Muscle layer of duodenum (tissue), 2 donors: ENCODE measurements at regions not wholly inside any gene's neighbourhood (a gene's known extent, or its start where the extent isn't known, plus 50 kb on each side); places are given as distances from the start of the nearest gene placed in this dataset.

ENCODE experiments used
- H3K27ac ChIP-seq: one replicate; pipeline ENCODE4 v1.7.0; 2013; ENCODE audit warnings: mild to moderate bottlenecking, low read length
- H3K27me3 ChIP-seq: one replicate; pipeline ENCODE4 v1.7.0; 2013; ENCODE audit warnings: low read depth, mild to moderate bottlenecking, control low read depth, low read length
- H3K36me3 ChIP-seq, 2 donors: one replicate each; pipeline ENCODE4 v1.7.0; 2013; ENCODE audit warnings: low read length in 2 of 2, control low read depth in 1 of 2, mild to moderate bottlenecking in 1 of 2; ENCODE audit not compliant: insufficient read depth in 2 of 2, control insufficient read depth in 1 of 2
- H3K4me1 ChIP-seq, 2 donors: one replicate each; pipeline ENCODE4 v1.7.0; 2013; ENCODE audit warnings: low read length in 2 of 2, mild to moderate bottlenecking in 2 of 2, control low read depth in 1 of 2, moderate library complexity in 1 of 2; ENCODE audit not compliant: insufficient read depth in 2 of 2, control insufficient read depth in 1 of 2
- H3K4me3 ChIP-seq, 2 donors: one replicate each; pipeline ENCODE4 v1.7.0; 2013; ENCODE audit warnings: low read length in 2 of 2, low read depth in 1 of 2, mild to moderate bottlenecking in 1 of 2
- H3K9me3 ChIP-seq, 2 donors: one replicate each; pipeline ENCODE4 v1.7.0; 2013; ENCODE audit warnings: low read length in 2 of 2, control low read depth in 1 of 2, mild to moderate bottlenecking in 1 of 2; ENCODE audit not compliant: control insufficient read depth in 1 of 2
- donor health status: healthy.

DNA sequence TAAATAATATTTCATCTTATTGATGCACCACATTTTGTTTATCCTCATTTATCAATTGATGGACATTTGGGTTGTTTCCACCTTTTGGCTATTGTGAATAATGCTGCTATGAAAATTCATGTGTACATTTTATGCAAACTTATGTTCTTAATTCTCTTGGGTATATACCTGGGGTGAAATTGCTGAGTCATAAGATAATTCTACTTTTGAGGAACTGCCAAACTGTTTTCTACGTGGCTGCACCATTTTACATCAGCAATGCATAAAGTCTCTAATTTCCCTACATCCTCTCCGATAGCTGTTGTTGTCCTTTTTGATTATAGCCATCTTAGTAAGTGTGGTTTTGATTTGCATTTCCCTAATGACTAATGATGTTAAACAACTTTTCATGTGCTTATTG, 116.5 kb upstream of the DLX2 start:
- Histone ChIP-seq H3K36me3 (no peaks in the 10 kb centered on the region), H3K27me3 (no peaks in the 10 kb centered on the region), H3K27ac (no peak overlapping the region), H3K4me3 (no peak overlapping the region), H3K9me3 (no peaks in the 10 kb centered on the region), H3K4me1 (peaks cover 0 to 4% of the 10 kb centered on the region in 2 donors)

DNA sequence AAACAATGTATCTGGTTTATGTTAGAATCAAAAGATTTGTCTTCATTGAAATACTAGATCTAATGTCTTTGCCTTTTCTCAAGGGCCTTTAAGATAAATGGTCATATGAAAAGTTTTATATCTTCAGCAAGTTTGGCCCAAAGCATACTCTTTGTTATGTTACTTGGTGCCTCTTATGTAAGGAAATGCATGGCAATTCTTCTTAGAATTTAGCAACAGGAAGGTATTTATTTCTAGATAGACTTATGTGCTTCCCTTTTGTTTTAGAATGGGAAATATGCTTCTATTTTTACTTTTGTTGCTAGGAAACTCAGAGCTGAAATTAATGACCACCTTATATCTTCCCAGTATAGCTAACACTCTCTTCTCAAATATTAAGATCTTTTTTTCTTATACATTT, 117.4 kb upstream of the DLX2 start:
- no peak overlapping the region for H3K27ac ChIP-seq

DNA sequence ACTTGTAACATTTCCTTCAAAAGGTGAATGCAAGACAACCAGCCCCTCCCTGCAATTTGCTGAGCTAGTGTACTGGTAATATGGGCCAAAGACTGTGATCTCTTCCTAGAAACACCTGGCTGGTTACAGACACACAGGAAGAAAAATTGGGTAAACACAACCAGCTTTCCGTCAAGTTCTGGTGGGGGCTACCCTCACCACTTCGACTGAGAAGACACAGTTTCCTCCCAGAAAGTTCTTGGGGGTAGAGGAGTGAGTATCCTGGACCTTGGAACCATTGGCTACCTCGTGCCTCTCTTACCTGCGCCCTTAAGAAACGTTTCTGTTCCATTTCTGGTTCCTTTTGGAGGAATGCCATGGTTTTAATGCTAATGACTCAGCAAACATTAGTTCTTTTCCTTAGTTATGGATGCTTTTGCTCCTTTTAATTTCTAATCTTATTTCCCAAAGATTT, 120.9 kb upstream of the DLX2 start:
- Histone ChIP-seq H3K4me3 (no peak overlapping the region), H3K27ac (no peak overlapping the region), H3K27me3 (no peaks in the 10 kb centered on the region), H3K36me3 (no peaks in the 10 kb centered on the region), H3K9me3 (no peaks in the 10 kb centered on the region), H3K4me1 (peaks cover 0 to 4% of the 10 kb centered on the region in 2 donors)

More for the DNA sequence above, 117.4 kb upstream of the DLX2 start:
- Histone ChIP-seq H3K4me3 (no peak overlapping the region), H3K36me3 (no peaks in the 10 kb centered on the region), H3K4me1 (peaks cover 0 to 4% of the 10 kb centered on the region in 2 donors), H3K9me3 (no peaks in the 10 kb centered on the region), H3K27me3 (no peaks in the 10 kb centered on the region)

DNA sequence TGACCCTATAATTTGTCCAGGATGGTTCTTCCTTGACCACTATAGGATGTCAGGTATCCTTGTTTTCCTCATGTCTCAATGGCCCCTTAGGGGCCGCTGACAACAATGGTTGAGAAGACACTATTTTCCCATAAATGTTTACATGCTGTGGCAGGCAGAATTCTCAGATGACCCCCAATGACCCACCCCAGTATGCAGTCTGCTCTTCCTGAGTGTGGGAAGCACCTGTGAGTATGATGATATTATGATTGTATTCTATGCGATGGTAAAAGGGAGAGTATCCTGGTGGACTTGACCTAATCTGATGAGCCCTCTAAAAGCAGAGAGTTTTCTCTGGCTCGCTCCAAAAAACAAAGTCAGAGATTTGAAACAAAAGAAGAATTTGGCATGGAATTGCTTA, 123.1 kb upstream of the DLX2 start:
- Histone ChIP-seq H3K4me1 (peaks cover 0 to 4% of the 10 kb centered on the region in 2 donors), H3K9me3 (no peaks in the 10 kb centered on the region), H3K36me3 (no peaks in the 10 kb centered on the region), H3K4me3 (no peak overlapping the region), H3K27me3 (no peaks in the 10 kb centered on the region), H3K27ac (no peak overlapping the region)

DNA sequence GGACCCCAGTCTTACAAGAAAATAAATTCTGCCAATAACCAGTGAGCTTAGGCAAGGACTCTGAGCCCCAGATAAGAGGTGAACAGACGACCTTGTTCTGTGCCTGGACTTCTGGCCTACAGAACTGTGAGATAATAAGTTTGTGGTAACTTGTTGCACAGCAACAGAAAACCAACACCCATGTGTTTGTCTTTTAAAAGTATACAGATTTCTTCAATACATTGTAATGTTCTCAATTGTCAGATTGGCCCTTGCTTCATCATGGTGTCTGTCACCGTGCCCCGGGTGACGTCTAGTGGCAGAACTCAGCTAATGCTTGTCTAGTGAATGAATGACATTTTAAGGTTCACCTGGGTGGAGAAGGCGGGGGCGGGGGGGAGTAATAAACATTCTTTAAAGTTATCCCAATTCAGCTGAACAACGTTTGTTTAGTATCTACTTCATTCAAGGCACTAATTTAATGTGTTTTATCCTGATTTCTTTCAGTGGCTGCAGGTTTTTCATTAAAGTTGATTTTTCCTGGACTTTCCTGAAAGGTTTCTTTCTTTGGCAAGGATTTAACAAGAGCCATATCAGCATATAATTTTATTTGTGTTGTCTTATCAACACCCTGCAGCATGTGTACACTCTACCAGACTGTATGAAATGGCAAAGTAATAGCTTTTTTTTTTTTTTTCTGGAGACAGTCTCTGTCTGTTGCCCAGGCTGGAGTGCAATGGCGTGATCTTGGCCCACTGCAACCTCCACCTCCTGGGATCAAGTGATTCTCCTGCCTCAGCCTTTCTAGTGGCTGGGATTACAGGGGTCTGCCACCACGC, 123.8 kb upstream of the DLX2 start:
- H3K4me3 ChIP-seq: no peak overlapping the region
- peaks cover 0 to 7% of the 10 kb centered on the region in 2 donors for H3K4me1 ChIP-seq
- H3K27me3 ChIP-seq: no peaks in the 10 kb centered on the region
- no peak overlapping the region for H3K27ac ChIP-seq
- no peaks in the 10 kb centered on the region for H3K9me3 ChIP-seq
- H3K36me3 ChIP-seq: no peaks in the 10 kb centered on the region

DNA sequence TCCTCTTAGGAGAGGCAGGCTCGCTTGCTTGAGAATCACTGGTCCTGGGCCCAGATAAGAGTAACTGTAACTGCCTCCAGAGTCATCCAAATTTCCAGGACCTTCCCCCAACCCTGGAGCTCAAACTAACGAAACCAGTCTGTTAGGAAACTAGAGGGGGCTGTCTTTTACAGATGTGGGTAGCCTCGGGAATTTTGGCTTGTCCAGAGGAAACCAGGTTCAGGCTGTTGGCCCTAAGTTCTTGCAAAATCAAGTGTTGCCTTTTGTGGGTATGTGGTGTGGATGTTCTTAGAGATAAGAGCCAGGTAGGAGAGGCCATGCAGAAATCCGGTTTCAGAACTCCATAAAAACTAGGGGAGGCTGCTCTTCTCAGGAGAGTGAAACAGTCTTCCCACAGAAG, 125.0 kb upstream of the DLX2 start:
- peaks cover 0 to 9% of the 10 kb centered on the region in 2 donors for H3K4me1 ChIP-seq
- no peaks in the 10 kb centered on the region for H3K9me3 ChIP-seq
- H3K27me3 ChIP-seq: no peaks in the 10 kb centered on the region
- no peaks in the 10 kb centered on the region for H3K36me3 ChIP-seq
- no peak overlapping the region for H3K4me3 ChIP-seq
- no peak overlapping the region for H3K27ac ChIP-seq

DNA sequence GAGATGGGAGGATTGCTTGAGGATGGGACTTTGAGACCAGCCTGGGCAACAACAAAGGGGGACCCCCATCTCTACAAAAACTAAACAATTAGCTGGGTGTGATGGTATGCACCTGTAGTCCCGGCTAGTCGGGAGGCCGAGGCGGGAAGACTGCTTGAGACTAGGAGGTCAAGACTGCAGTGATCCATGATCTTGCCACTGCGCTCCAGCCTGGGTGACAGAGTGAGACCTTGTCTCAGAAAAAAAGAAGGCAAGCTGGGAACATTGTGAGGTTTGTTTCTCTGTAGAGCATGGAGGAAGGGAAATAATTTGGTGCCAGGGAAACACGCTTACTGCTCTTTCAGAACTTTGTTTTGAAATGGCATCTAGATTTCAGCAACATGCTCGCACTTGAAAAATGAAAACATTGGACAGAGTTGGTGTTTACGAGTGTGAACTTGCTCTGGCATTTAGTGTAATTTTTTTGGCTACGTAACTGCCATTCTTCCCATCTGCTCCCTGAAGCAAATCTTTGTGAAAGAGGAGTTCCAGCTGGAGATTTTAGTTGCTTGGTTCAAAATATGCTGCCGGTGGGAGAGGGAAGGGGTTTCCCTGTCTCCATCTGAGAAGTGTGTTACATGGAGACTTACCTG, 125.6 kb upstream of the DLX2 start:
- no peak overlapping the region for H3K4me3 ChIP-seq
- H3K27me3 ChIP-seq: no peaks in the 10 kb centered on the region
- H3K27ac ChIP-seq: no peak overlapping the region
- H3K36me3 ChIP-seq: no peaks in the 10 kb centered on the region
- H3K9me3 ChIP-seq: no peaks in the 10 kb centered on the region
- peaks cover 0 to 9% of the 10 kb centered on the region in 2 donors for H3K4me1 ChIP-seq

DNA sequence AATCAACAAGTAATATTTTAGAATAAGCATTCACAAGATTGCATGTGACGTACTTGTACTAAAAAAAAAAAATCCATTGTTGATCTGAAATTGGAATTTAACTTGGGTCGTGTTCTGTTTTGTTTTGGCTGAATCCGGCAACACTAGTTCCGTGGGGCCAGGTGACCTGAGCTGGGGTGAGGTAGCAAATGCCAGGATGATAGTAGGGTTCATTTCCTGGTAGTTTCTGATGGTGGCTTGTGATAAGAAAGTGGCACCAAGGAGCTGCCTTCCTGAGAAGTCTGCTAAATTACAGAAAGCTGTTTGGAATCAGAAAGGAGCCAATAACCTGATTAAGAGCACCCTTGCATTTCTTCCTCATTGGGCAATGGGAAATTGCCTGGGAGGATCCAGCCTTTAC, 126.4 kb upstream of the DLX2 start:
- Histone ChIP-seq H3K27ac (peak overlapping the region; percentile 19), H3K27me3 (no peaks in the 10 kb centered on the region), H3K36me3 (no peaks in the 10 kb centered on the region), H3K9me3 (no peaks in the 10 kb centered on the region), H3K4me3 (no peak overlapping the region), H3K4me1 (peaks cover 0 to 5% of the 10 kb centered on the region in 2 donors)

DNA sequence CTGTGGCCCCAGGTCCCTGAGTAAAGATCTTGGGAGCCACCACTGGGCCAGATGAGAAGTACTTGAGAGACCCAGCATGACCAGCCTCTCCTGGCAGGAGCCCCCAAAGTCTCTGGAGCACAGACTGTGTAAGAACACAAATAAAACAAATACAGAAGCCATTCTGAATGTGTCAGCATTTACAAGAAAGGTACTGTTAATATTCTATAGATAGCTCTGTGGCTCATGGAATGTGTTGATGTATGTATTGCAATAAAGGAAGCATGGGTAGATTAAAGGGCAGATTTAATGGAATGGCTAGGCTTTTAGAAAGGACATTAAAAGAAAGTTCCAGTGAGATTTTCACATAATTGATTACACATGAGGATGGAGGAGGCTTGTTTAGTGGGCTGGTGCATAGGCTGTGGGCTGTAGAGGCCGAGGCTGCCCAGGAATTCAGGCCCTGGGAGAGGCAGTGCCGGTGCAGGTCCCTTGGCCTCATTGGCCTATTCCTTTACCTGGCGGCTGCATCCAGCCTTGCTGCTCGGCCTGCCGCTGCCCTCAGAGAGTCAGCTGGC, 127.7 kb upstream of the DLX2 start:
- H3K36me3 ChIP-seq: no peaks in the 10 kb centered on the region
- H3K27me3 ChIP-seq: peaks cover 5% of the 10 kb centered on the region
- no peak overlapping the region for H3K27ac ChIP-seq
- no peaks in the 10 kb centered on the region for H3K9me3 ChIP-seq
- H3K4me3 ChIP-seq: no peak overlapping the region
- H3K4me1 ChIP-seq: peaks cover 5 to 9% of the 10 kb centered on the region in 2 donors

DNA sequence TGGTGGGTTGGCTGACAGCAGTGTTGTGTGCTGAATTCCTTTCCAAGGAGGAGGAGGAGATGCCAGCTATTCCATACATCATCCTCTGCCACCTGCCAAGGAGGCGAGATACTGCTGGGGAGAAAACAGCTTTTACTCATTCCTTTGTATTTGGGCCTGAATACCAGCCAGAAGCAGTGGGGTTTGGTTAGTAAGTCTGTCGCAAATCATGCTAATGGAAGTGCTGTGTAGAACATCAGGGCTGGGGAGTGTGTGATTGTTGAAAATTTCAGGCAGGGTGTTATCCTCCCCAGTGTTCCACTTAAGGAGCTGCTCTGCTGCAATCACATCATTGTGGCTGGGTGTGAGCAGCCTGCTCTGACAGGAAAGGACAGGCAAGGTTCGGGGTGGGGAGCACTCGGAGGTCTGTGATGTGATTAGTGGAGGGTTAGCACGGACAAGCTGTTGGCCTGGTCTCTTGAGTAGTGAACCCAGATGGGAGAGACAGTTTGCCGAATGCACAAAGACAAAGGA, 128.2 kb upstream of the DLX2 start:
- Histone ChIP-seq H3K4me3 (no peak overlapping the region), H3K4me1 (peaks cover 8 to 11% of the 10 kb centered on the region in 2 donors), H3K27me3 (peaks cover 10% of the 10 kb centered on the region), H3K36me3 (no peaks in the 10 kb centered on the region), H3K9me3 (no peaks in the 10 kb centered on the region), H3K27ac (no peak overlapping the region)

DNA sequence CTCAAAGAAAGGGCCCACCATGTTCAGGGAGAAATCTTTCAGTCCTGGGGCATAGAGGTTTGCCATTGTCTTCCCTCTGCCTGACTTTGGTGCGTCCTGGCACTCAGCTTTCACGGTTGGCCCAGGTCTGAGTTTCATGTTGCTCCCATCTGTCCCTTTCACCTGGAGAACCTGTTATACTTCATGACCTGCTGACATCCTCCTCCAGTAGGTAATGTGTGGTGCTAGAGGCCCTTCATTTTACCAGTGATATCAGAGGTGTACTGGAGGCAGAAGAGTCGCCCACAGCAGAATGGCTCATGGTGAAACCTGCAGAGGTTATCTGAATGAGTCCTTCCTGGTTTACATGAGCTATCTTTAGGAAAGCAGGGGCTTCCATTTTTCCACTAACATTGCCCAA, 128.8 kb upstream of the DLX2 start:
- Histone ChIP-seq H3K9me3 (no peaks in the 10 kb centered on the region), H3K36me3 (no peaks in the 10 kb centered on the region), H3K4me3 (no peak overlapping the region), H3K27me3 (peaks cover 14% of the 10 kb centered on the region), H3K4me1 (peaks cover 11% of the 10 kb centered on the region in 2 donors), H3K27ac (no peak overlapping the region)
